ENCODE measurements at regions not wholly inside any gene's neighbourhood (a gene's known extent, or its start where the extent isn't known, plus 50 kb on each side); places are given as distances from the start of the nearest gene placed in this dataset.
"Not testable (repeated sequence)": the region's sequence is repeated elsewhere in the genome, so short reads cannot be mapped to it uniquely, and the experiment has no call there.

GRCh38 chr4:117704721-117705120 is 329.6 kb upstream of the NDST3 start:
- Histone ChIP-seq H3K4me3 (replicated peaks in 1 of 3) (no peak overlapping the region), H3K36me3 (no peaks in the 10 kb centered on the region), H3K9me3 (no peaks in the 10 kb centered on the region), H3K27ac (no peak overlapping the region), H3K27me3 (no peaks in the 10 kb centered on the region), H3K4me1 (no peaks in the 10 kb centered on the region)
- 77 to 83% methylated on average over 2 of the region's 2 CpGs for WGBS, 2 donors
- DNase-seq: no peak
- intact Hi-C loops (cut with DNase I): no loop called here
- TF ChIP-seq POLR2A (IDR thresholded peaks at IDR 0.05): no peak
- TF ChIP-seq CTCF (IDR thresholded peaks at IDR 0.05): no peak

- Histone ChIP-seq H3K36me3 (no peaks in the 10 kb centered on the region), H3K27ac (no peak overlapping the region), H3K4me1 (no peaks in the 10 kb centered on the region), H3K4me3 (replicated peaks in 1 of 3) (no peak overlapping the region), H3K9me3 (no peaks in the 10 kb centered on the region), H3K27me3 (no peaks in the 10 kb centered on the region)
- intact Hi-C loops (cut with DNase I): no loop called here
- TF ChIP-seq POLR2A (IDR thresholded peaks at IDR 0.05) (no peak), CTCF (IDR thresholded peaks at IDR 0.05) (no peak)
- 33 to 52% methylated on average over 1 of the region's 1 CpG for WGBS, 2 donors
- no peak for DNase-seq
These were observed 293.6 kb upstream of the NDST3 start for GRCh38 chr4:117740736-117741135.

GRCh38 chr4:117745379-117745778 is 288.9 kb upstream of the NDST3 start:
- H3K27ac ChIP-seq; H3K9me3 ChIP-seq; H3K27me3 ChIP-seq; DNase-seq; H3K36me3 ChIP-seq; H3K4me1 ChIP-seq; intact Hi-C loops (cut with DNase I); H3K4me3 ChIP-seq (replicated peaks in 1 of 3): not testable (repeated sequence)
- 3 to 96% methylated on average over 1 of the region's 1 CpG for WGBS, 2 donors

GRCh38 chr4:117755438-117755837 is 278.8 kb upstream of the NDST3 start:
- Histone ChIP-seq H3K36me3 (no peaks in the 10 kb centered on the region), H3K4me1 (no peaks in the 10 kb centered on the region), H3K4me3 (replicated peaks in 1 of 3) (no peak overlapping the region), H3K9me3 (no peaks in the 10 kb centered on the region), H3K27ac (no peak overlapping the region), H3K27me3 (no peaks in the 10 kb centered on the region)
- 18 to 42% methylated on average over 1 of the region's 1 CpG for WGBS, 2 donors
- DNase-seq: no peak
- intact Hi-C loops (cut with DNase I): no loop called here
- no peak for TF ChIP-seq CTCF (IDR thresholded peaks at IDR 0.05)
- TF ChIP-seq POLR2A (IDR thresholded peaks at IDR 0.05): no peak

- intact Hi-C loops (cut with DNase I): no loop called here
- no peaks in the 10 kb centered on the region for H3K36me3 ChIP-seq
- TF ChIP-seq CTCF (IDR thresholded peaks at IDR 0.05): no peak
- TF ChIP-seq POLR2A (IDR thresholded peaks at IDR 0.05): no peak
- no peaks in the 10 kb centered on the region for H3K4me1 ChIP-seq
- H3K27me3 ChIP-seq: no peaks in the 10 kb centered on the region
- H3K9me3 ChIP-seq: no peaks in the 10 kb centered on the region
- H3K4me3 ChIP-seq (replicated peaks in 1 of 3): no peak overlapping the region
- H3K27ac ChIP-seq: no peak overlapping the region
- DNase-seq: no peak
- 59 to 82% methylated on average over 3 of the region's 3 CpGs for WGBS, 2 donors
These were observed 265.7 kb upstream of the NDST3 start for GRCh38 chr4:117768610-117769009.
